ENCODE measurements at regions not wholly inside any gene's neighbourhood (a gene's known extent, or its start where the extent isn't known, plus 50 kb on each side); places are given as distances from the start of the nearest gene placed in this dataset.

GRCh38 chr12:97148941-97149559 lies 242.0 kb downstream of the NEDD1 start:
- no peak overlapping the region for H3K4me2 ChIP-seq (replicated peaks; ENCODE audit: extremely low read depth, low read length, poor library complexity, severe bottlenecking)
- DNase-seq = peak; percentile 15 to 25 (median 19)
- H3K27ac ChIP-seq (ENCODE audit: low read depth in 1 of 2, low read length in 2 of 2) = no peak overlapping the region
- H4K20me1 ChIP-seq (ENCODE audit: insufficient read depth, low read length) = no peaks in the 10 kb centered on the region
- intact Hi-C loops (cut with micrococcal nuclease) = loop anchor here in 1 of 2 donors (10.0 kb wide), 1 partner anchor 1246 kb away; no protein-coding TSS in a partner anchor
- H3K27me3 Mint-ChIP-seq (ENCODE audit: low read depth in 3 of 3) = peaks cover 0 to 2% (median 1%) of the 10 kb centered on the region in 3 donors
- 18% methylated on average over 3 of the region's 9 CpGs for WGBS (ENCODE audit: insufficient coverage)
- peaks cover 0 to 5% (median 0%) of the 10 kb centered on the region in 7 donors for H3K9me3 Mint-ChIP-seq
- H3K36me3 ChIP-seq (replicated peaks in 1 of 2; ENCODE audit: control insufficient read depth in 1 of 2, insufficient read depth in 2 of 2, low read length in 2 of 2) = no peaks in the 10 kb centered on the region
- no peak overlapping the region for H3K4me3 Mint-ChIP-seq
- H3K79me2 ChIP-seq (ENCODE audit: insufficient read depth, low read length) = no peaks in the 10 kb centered on the region
- H2AFZ ChIP-seq (ENCODE audit: insufficient read depth, low read depth, low read length, poor library complexity, severe bottlenecking) = no peak overlapping the region
- no peaks in the 10 kb centered on the region for H3K9me3 ChIP-seq (replicated peaks in 1 of 2; ENCODE audit: control insufficient read depth in 1 of 2, insufficient read depth in 1 of 2, low read length in 2 of 2)
- no peaks in the 10 kb centered on the region for H3K27me3 ChIP-seq (ENCODE audit: control insufficient read depth in 2 of 2, insufficient read depth in 2 of 2, low read length in 2 of 2)
- H3K9ac ChIP-seq (ENCODE audit: insufficient read depth, low read length, poor library complexity, severe bottlenecking) = no peak overlapping the region
- no peaks in the 10 kb centered on the region for H3K4me1 ChIP-seq (ENCODE audit: control insufficient read depth in 1 of 2, insufficient read depth in 2 of 2, low read length in 2 of 2)
- no peaks in the 10 kb centered on the region for H3K4me1 Mint-ChIP-seq
- no peaks in the 10 kb centered on the region for H3K36me3 Mint-ChIP-seq
- no peak overlapping the region for H3K4me3 ChIP-seq (replicated peaks in 1 of 3; ENCODE audit: low read depth in 2 of 3, low read length in 3 of 3)
- TF ChIP-seq CTCF (IDR thresholded peaks at IDR 0.05) = peak; percentile 72
- H3K27ac Mint-ChIP-seq = no peak overlapping the region

- H3K4me3 Mint-ChIP-seq = no peak overlapping the region
Measured at GRCh38 chr12:97151481-97151880, 244.4 kb downstream of the NEDD1 start.

More at GRCh38 chr12:97151481-97151880, 244.4 kb downstream of the NEDD1 start:
- no peak for TF ChIP-seq CTCF (IDR thresholded peaks at IDR 0.05)
- Histone ChIP-seq H2AFZ (ENCODE audit: insufficient read depth, low read depth, low read length, poor library complexity, severe bottlenecking) (no peak overlapping the region), H3K4me3 (replicated peaks in 1 of 3; ENCODE audit: low read depth in 2 of 3, low read length in 3 of 3) (no peak overlapping the region), H3K36me3 (replicated peaks in 1 of 2; ENCODE audit: control insufficient read depth in 1 of 2, insufficient read depth in 2 of 2, low read length in 2 of 2) (no peaks in the 10 kb centered on the region), H3K27ac (ENCODE audit: low read depth in 1 of 2, low read length in 2 of 2) (no peak overlapping the region), H3K4me1 (ENCODE audit: control insufficient read depth in 1 of 2, insufficient read depth in 2 of 2, low read length in 2 of 2) (no peaks in the 10 kb centered on the region), H3K4me2 (replicated peaks; ENCODE audit: extremely low read depth, low read length, poor library complexity, severe bottlenecking) (no peak overlapping the region), H4K20me1 (ENCODE audit: insufficient read depth, low read length) (no peaks in the 10 kb centered on the region), H3K9me3 (replicated peaks in 1 of 2; ENCODE audit: control insufficient read depth in 1 of 2, insufficient read depth in 1 of 2, low read length in 2 of 2) (no peaks in the 10 kb centered on the region), H3K79me2 (ENCODE audit: insufficient read depth, low read length) (no peaks in the 10 kb centered on the region), H3K9ac (ENCODE audit: insufficient read depth, low read length, poor library complexity, severe bottlenecking) (no peak overlapping the region), H3K27me3 (ENCODE audit: control insufficient read depth in 2 of 2, insufficient read depth in 2 of 2, low read length in 2 of 2) (no peaks in the 10 kb centered on the region)
- intact Hi-C loops (cut with micrococcal nuclease) = no loop called here
- WGBS (ENCODE audit: insufficient coverage) = no CpG with 5 or more reads among the region's 1 CpG
- Mint-ChIP-seq H3K9me3 (peaks cover 0 to 5% (median 2%) of the 10 kb centered on the region in 7 donors), H3K27me3 (ENCODE audit: low read depth in 3 of 3) (peaks cover 0 to 8% (median 0%) of the 10 kb centered on the region in 3 donors), H3K27ac (no peak overlapping the region), H3K4me1 (no peaks in the 10 kb centered on the region), H3K36me3 (no peaks in the 10 kb centered on the region)
- no peak for DNase-seq
